Retinal pigment epithelial cell (primary cell): ENCODE measurements at regions not wholly inside any gene's neighbourhood (a gene's known extent, or its start where the extent isn't known, plus 50 kb on each side); places are given as distances from the start of the nearest gene placed in this dataset.

Experiments
- DNase-seq: peaks from one replicate; pipeline ENCODE4 v3.0.0-alpha.2; 2010; ENCODE audit warnings: low read depth
- H3K4me3 ChIP-seq: 2 replicates; pipeline ENCODE4 v1.5.1; 2011; ENCODE audit warnings: mild to moderate bottlenecking, low read length, control low read depth, moderate library complexity
- CTCF ChIP-seq: conservative IDR thresholded peaks from 2 replicates; pipeline ENCODE4 v1.5.1; 2011; ENCODE audit warnings: low read depth, low read length, control low read depth, inconsistent platforms

DNA sequence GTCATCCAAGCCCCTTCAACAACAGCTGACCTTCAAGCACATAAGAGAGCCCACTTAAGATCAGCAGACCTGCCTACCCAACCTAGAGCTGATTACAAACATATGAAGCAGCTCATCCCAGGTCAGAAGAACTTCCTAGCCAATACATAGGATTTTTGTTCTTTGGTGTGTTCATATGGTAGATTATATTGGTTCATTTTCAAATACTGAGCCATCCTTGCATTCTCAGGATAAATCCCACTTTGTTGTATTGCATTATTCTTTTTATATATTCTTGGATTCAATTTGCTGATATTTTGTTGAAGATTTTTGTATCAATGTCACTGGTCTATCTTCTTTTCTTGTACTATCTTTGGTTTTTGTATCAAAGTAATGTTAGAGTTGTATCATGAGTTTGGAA is 107.3 kb upstream of the STT3B start:
- no peak for TF ChIP-seq CTCF
- no peak for DNase-seq
- H3K4me3 ChIP-seq: no peak overlapping the region

GRCh38 chr3:31427623-31428022 is 105.1 kb upstream of the STT3B start:
- no peak for TF ChIP-seq CTCF
- DNase-seq: no peak
- no peak overlapping the region for H3K4me3 ChIP-seq

DNA sequence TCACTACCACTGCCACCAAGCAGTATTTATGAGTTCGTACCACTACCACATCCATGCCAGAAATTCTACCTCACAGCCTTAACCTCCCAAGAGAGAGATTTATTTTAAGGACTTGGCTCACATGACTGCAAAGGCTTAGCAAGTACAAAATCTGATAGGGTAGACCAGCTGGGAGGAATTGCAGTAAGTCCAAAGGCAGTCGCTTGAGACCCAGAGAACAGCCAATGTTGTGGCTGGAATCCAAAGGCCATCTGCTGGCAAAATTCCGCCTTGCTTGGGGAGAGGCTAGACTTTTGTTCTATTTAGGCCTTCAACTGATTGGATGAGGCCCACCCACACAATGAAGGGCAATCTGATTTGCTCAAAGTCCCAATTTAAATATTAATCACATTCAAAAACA is 101.4 kb upstream of the STT3B start:
- no peak overlapping the region for H3K4me3 ChIP-seq
- TF ChIP-seq CTCF: no peak
- DNase-seq: no peak

DNA sequence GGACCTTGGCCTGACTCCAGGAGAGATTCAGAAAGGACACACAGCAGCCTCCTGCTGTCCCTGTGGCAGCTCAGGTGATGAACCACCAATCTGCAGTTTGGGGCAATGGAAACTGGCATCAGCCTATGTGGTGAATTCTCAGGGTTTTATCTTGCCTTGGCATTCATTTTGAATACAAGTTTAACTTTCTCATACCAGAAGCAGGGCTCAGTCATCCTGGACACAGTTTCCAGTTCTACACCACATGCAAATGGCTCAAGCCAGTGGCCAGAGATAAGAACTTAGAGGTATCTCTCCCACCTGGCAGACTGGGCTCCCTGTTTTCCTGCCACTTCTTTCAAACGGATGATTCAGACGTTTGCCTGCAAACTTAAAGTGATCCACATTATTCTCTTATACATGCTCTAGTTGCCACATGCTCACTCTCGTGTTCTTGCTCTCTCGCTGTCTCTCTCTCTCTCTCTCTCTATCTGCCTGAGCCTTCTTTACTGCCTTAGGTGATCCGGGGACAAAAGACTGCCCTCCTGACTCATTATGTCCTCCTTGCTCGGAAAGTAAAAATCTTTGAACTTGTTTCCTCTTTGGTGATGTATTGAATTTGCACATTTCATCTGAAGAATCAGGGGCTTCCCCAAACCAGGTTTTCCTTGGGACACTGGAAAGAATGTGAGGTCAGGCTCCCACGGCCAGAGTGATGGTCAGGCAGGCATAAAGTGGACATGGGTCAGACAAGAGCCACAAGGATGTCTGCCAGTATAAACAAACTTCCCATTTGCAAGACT is 99.6 kb upstream of the STT3B start:
- no peak for TF ChIP-seq CTCF
- no peak overlapping the region for H3K4me3 ChIP-seq
- DNase-seq: no peak

DNA sequence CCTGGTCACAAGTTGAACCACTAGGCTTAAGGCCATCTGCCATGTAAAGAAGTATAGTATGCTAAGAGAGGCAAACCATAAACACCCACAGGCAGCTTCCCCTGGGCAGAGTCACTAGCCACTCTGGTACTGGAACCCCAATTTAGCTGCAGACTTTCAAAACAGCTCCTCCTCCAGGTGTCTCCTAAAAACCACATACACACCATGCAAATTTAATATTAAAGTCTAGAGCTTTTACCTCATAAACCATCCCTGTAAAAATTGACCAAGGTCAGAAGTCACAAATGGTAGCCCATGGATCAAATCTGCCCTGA is 99.1 kb upstream of the STT3B start:
- DNase-seq: no peak
- no peak overlapping the region for H3K4me3 ChIP-seq
- TF ChIP-seq CTCF: no peak

DNA sequence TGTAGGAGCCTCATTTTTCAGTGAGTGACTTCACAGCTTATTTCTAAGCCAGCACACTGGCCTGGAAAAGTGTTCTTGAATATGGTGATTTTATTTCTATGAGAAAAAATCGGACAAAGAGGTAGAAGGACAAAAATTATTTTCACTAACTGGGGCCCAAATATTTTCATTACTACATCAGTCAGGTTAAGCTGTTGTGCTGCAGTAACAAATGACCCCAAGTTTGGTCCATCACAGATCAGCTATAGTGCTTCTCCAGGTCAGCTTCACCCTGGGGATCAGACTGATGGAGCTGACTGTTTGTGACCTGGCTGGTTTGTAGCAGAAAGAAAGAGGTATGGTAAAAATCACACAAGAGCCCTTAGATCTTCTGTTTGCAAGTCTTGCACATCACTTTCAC is 97.9 kb upstream of the STT3B start:
- no peak overlapping the region for H3K4me3 ChIP-seq
- DNase-seq: no peak
- TF ChIP-seq CTCF: no peak

DNA sequence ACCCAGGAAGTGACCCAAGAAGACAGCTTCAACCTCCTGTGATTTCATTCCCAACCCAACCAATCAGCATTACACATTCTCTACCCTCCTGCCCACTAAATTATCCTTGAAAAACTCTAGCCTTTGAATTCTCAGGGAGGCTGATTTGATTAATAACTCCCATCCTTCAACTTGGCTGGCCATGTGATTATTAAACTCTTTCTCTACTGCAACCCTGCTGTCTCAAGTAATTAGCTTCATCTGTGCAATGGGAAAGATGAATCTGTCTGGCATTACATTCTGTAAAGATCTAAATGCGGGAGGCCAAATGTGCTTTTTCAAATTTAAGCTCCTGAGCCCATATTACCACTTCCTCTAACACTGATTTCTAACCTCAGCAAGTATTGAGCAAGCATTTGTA is 95.9 kb upstream of the STT3B start:
- no peak for TF ChIP-seq CTCF
- H3K4me3 ChIP-seq: no peak overlapping the region
- DNase-seq: no peak
